ENCODE measurements at regions not wholly inside any gene's neighbourhood (a gene's known extent, or its start where the extent isn't known, plus 50 kb on each side); places are given as distances from the start of the nearest gene placed in this dataset.

DNA sequence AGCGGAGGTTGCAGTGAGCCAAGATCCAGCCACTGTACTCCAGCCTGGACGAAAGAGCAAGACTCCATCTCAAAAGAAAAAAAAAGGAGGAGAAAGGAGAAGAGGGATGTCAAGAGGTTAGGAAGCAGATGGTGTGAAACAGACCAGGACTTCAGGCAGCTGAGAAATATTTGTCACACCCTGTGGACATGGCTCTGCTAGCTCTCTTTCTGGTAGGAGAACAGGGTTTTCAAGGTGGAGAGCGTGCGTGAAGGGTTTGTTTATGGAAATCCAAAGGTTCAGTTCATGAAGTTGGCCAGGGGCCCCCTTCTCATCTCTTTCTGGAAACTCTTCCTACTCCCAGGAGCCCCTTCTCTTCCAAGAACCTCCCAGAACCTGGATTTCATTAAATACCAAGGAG is 110.8 kb upstream of the GALNT17 start:
- no peak for DNase-seq (ENCODE audit: low read depth, low spot score)
- TF ChIP-seq, protein P1, sequence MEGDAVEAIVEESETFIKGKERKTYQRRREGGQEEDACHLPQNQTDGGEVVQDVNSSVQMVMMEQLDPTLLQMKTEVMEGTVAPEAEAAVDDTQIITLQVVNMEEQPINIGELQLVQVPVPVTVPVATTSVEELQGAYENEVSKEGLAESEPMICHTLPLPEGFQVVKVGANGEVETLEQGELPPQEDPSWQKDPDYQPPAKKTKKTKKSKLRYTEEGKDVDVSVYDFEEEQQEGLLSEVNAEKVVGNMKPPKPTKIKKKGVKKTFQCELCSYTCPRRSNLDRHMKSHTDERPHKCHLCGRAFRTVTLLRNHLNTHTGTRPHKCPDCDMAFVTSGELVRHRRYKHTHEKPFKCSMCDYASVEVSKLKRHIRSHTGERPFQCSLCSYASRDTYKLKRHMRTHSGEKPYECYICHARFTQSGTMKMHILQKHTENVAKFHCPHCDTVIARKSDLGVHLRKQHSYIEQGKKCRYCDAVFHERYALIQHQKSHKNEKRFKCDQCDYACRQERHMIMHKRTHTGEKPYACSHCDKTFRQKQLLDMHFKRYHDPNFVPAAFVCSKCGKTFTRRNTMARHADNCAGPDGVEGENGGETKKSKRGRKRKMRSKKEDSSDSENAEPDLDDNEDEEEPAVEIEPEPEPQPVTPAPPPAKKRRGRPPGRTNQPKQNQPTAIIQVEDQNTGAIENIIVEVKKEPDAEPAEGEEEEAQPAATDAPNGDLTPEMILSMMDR (IDR thresholded peaks at IDR 0.05; ENCODE audit: low read depth, low read length), result no peak
- in situ Hi-C loops (cut with HindIII; ENCODE audit: low sequenced_read_pairs), result no loop called here
- H3K4me3 ChIP-seq (ENCODE audit: low read depth, low read length), result no peak overlapping the region

DNA sequence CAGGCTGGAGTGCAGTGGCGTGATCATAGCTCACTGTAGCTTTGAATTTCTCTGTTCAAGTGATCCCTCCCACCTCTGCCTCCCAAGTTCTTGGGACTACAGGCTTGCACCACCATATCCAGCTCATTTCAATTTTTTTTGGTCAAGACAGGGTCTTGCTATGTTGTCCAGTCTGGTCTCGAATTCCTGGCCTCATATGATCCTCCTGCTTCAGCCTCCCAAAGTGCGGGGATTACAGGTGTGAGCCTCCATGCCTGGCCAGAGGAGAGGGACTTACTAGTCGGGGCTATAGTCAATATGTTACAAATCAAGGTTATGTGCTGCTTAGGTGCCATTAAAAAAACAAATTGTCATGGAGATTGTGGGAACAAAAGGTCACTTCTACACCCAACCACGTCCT is 105.3 kb upstream of the GALNT17 start:
- H3K4me3 ChIP-seq (ENCODE audit: low read depth, low read length), result no peak overlapping the region
- in situ Hi-C loops (cut with HindIII; ENCODE audit: low sequenced_read_pairs), result no loop called here
- DNase-seq (ENCODE audit: low read depth, low spot score), result no peak
- TF ChIP-seq, protein P1 (IDR thresholded peaks at IDR 0.05; ENCODE audit: low read depth, low read length), result no peak

DNA sequence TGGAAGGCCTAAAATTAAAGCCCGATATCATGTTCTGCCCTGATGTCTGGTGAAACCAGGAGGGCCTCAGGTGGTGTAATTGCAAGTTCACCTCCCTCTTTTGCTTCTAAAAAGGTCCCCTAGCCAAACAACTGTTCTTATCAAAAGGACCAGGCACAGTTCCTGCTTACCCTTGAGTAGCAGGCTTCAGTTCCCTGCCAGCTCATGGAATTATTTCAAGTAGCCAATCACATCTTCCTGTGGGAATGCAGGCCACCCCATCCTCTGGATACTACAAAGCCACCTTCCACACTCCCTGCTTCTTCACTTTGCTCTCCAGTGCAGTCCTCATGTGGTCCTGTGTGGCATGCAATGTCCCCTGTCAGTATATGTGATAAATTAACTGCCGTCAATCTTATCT is 97.7 kb upstream of the GALNT17 start:
- TF ChIP-seq, protein P1 (IDR thresholded peaks at IDR 0.05; ENCODE audit: low read depth, low read length), result no peak
- in situ Hi-C loops (cut with HindIII; ENCODE audit: low sequenced_read_pairs), result no loop called here
- H3K4me3 ChIP-seq (ENCODE audit: low read depth, low read length), result no peak overlapping the region
- DNase-seq (ENCODE audit: low read depth, low spot score), result no peak

DNA sequence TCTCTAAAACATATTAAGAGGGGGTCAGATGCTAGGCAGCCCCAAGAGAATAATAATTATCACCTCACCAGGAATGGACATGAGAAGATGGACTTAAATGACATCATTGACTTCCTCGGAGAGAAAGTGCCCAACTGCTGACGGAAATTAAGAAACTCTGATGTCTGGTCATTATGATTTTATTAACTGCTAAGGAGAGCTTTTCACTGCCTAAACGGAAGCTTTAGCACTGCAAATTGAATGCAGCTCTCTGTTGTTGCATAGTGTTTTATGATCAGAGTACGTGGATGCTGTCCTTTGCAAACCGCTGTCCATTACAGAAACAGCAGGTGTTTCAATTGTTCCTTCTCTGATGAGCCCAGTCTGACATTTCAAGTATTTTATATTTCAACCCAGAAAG is 89.4 kb upstream of the GALNT17 start:
- in situ Hi-C loops (cut with HindIII; ENCODE audit: low sequenced_read_pairs), result no loop called here
- no peak for DNase-seq (ENCODE audit: low read depth, low spot score)
- H3K4me3 ChIP-seq (ENCODE audit: low read depth, low read length), result no peak overlapping the region
- TF ChIP-seq, protein P1 (IDR thresholded peaks at IDR 0.05; ENCODE audit: low read depth, low read length), result no peak

DNA sequence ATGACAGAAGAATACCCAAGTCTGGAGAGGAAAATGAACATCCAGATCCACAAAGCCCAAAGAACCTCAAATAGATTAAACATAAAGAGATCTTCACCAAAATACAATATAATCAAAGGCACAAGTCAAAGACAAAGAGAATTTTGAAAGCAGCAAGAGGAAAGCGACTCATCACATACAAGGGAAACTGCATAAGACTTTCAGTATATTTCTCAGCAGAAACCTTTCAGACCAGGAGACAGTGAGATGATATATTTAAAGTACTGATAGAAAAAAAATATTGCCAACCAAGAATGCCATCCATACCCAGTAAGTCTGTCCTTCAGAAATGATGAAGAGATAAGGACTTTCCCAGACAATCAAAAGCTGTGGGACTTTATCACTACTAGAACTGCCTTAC is 81.5 kb upstream of the GALNT17 start:
- TF ChIP-seq, protein P1 (IDR thresholded peaks at IDR 0.05; ENCODE audit: low read depth, low read length), result no peak
- no peak overlapping the region for H3K4me3 ChIP-seq (ENCODE audit: low read depth, low read length)
- DNase-seq (ENCODE audit: low read depth, low spot score), result no peak
- in situ Hi-C loops (cut with HindIII; ENCODE audit: low sequenced_read_pairs), result no loop called here

DNA sequence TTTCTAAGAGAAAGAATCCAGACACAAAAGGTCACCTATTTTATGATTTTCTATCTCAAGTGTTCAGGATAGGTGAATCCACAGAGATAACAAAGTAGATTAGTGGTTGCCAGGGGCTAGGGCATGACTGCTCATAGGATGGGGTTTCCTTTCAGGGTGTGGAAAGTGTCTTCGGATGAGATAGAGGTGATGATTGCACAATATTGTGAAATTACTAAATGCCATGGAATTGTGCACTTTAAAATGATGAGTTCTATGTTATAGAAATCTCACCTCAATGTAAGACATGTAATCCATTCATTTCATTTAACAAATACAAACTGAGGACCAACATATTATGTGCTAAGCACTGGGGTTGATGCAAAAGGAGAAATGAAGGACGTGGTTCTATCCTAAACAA is 76.4 kb upstream of the GALNT17 start:
- in situ Hi-C loops (cut with HindIII; ENCODE audit: low sequenced_read_pairs), result no loop called here
- no peak overlapping the region for H3K4me3 ChIP-seq (ENCODE audit: low read depth, low read length)
- TF ChIP-seq, protein P1 (IDR thresholded peaks at IDR 0.05; ENCODE audit: low read depth, low read length), result no peak
- no peak for DNase-seq (ENCODE audit: low read depth, low spot score)

All from astrocyte of the spinal cord (primary cell).